ENCODE measurements at regions not wholly inside any gene's neighbourhood (a gene's known extent, or its start where the extent isn't known, plus 50 kb on each side); places are given as distances from the start of the nearest gene placed in this dataset.
"Not testable (repeated sequence)": the region's sequence is repeated elsewhere in the genome, so short reads cannot be mapped to it uniquely, and the experiment has no call there.

DNA sequence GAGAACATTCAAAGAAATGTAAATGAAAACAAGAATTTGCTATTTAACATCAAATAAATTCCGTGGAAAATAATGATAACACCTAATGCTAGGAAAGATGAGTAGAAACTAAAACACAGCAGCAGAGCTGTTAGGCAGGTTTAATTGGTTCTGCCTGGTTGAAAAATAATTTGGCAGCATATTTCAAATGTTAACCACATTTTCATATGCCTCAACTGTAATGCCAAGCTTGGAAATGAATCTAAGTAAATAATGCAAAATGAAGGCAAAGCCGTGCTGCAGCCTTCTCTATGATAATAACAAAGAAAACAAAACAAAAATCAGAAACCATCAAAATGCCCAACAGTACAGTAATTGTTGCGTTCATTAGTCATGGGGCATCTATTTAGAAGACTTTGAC lies 79.9 kb upstream of the MSX2 start:
- DNase-seq (ENCODE audit: low read depth), result no peak

DNA sequence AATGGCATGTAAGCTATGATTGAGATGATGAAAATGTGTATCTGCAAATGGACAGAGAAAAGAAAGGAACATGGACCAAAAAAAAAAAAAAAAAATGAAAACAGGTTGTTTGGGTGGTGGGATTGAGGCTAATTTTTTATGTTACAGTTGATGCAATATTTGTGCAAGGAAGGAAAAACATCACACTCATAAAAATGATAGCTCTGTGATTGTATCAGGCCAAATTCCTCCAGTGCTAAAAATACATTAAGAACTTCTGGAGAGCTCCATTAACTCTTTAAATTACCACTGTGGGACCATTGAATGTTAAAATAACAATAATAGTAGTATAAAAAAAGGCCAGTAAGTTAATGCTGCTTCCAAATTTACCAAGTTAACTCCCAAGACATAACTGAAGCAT lies 79.5 kb upstream of the MSX2 start:
- DNase-seq (ENCODE audit: low read depth), result no peak

DNA sequence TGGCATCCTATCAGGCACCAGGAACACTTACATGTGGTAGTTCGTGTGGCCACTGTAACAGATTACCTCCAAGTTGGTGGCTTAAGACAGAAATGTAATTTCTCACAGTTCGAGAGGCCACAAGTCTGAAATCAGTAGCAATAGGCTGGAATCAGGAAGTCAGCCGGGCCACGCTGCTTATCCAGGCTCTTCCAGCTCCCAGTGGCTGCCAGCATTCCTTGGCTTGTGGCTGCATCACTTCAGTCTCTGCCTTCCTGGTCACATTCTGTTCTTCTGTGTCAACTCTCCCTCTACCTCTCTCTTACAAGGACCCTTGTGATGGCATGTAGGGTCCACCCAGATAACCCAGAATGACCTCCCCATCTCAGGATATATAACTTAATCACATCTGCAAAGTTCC lies 78.7 kb upstream of the MSX2 start:
- no peak for DNase-seq (ENCODE audit: low read depth)

DNA sequence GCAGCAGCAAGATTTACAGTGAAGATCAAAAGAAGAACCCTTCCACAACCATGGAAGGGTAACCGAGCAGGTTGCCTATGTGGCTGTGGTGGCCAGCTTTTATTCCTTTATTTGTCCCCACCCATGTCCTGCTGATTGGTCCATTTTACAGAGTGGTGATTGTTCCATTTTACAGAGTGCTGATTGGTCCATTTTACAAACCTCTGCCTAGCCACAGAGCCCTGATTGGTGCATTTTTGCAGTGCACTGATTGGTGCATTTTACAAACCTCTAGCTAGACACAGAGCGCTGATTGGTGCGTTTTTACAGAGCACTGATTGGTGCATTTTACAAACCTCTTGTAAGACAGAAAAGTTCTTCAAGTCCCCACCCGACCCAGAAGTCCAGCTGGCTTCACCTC lies 75.8 kb upstream of the MSX2 start:
- not testable (repeated sequence) for DNase-seq (ENCODE audit: low read depth)

DNA sequence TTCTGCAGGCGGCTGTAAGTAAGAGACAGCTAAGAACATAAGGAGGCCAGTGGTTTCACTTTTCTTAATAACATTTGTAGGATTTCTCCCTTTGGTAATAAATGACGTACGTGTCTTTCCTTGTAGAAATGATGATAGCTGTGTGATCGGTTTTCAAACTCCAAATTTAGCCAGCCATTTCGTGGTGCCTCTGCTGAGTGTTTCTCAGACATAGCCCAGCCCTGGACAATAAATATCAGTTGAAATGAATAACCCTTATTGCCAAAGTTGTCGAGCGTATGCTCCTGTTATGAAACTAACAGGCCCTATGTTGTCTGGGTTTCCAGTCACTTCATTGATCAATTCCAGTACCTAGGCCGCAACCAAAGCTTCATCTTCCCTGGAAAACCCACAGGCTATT lies 75.0 kb upstream of the MSX2 start:
- no peak for DNase-seq (ENCODE audit: low read depth)

DNA sequence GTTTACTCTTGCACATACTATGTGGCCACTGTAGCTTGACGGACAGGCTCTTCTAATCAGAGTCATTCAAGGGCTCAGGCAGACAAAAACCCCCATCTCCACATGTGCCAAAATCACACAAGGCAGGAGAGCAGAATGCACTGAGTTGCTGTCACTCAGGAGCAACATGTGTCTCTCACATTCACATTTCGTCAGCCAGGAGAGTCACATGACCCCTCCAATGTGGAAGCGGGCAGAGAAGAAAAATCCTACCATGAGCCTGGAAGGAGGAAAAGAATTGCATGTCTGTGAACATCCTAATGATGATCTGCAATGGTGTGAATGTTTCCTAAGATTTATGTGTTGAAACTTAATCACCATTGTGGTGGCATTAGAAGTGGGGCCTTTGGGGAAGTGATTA lies 69.9 kb upstream of the MSX2 start:
- no peak for DNase-seq (ENCODE audit: low read depth)

DNA sequence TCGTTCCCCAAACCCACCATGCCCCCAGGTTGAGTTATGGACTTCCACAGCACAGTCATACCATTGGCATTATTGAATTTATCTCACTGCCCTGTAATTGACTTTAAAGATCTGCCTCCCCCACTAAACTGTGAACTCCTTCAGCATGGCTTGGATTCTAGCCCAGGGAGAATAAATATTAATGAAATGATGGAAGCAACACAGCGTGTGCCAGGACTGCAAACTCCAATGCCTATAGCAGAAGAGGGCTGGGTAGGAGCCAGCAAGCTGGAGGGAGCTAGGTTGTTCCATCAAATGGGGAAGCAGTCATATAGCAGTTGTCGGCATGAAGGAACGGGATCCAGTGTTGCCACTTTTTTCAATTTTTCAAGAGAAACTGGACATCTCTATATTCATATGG lies 69.0 kb upstream of the MSX2 start:
- DNase-seq (ENCODE audit: low read depth), result no peak

DNA sequence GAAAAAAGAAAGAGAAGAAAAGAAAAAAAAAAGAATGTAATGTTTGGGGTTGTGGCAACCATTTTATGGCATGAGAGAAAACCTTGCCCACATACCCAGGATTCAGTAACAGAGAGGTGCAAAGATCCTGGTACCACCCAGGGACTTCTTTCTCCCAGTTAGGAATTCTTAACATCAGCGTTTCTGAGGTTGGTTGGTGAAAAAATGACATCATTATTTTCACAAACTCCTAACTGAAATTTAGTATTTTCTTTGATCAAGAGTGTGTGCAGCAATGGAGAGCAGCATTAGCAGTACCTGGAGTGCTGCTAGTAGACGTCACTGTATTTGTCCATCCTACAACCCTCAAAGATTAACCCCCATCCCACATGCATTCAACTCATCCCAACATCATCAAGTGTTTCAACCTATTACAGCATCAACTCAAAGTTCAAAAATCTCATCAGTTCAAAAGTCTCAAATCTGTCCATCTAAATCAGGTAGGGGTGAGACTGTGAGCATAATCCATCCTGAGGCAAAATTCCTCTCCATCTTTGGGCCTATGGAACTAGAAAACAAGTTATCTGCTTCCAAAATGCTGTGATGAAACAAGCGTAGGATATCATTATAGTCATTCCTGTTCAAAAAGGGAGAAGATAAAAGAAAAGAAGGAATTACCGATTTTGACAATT lies 60.1 kb upstream of the MSX2 start:
- no peak for DNase-seq (ENCODE audit: low read depth)

DNA sequence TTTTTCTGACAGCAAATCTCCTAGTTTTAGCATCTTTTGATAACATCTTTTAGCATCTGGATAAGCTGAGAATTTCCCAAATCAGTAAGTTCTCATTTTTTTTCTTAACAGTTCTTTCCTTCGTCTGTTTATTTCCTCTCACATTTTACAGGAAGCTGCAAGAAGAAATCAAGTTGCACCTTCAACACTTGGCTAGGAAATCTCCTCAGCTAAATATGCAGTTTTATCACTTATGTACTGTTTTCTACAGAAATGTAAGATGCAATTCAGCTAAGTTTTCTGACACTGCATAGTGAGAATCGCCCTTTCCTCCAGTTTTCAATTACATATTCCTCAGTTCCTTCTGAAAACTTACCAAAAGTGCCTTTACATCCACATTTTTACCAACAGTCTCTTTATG lies 59.0 kb upstream of the MSX2 start:
- no peak for DNase-seq (ENCODE audit: low read depth)

DNA sequence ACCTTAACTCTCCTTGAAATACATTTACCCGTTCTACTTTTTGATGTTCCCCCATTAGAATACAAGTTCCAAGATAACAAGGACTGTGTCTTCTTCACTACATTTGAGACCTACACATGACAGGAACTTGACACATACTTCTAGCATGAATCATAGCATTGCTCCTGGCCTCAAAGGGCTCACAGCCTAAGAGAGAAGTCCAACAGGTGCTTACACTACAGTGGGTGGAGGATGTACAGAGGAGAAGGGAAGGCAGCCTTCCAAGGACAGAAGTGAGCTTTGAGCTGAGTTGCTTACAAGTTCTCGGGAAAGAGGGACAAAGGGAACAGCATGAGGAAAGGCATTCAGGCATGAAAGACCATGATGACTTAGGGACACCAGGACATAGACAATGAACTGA lies 56.9 kb upstream of the MSX2 start:
- DNase-seq (ENCODE audit: low read depth), result no peak

DNA sequence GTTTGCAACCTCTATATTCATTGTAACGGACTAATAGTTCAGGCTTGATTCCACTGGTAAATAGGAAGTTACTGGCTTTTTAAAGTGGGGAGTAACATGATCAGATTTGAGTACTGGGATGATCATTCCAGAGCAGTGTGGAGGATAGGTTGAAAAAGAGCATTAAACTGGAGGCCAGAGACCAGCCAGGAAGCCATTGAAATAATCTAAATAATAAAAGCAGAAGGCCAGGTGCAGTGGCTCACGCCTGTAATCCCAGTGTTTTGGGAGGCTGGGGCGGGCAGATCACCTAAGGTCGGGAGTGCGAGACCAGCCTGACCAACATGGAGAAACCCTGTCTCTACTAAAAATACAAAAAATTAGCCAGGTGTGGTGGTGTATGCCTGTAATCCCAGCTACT lies 56.0 kb upstream of the MSX2 start:
- DNase-seq (ENCODE audit: low read depth), result no peak
